HG02885 (cell line): ENCODE measurements at regions not wholly inside any gene's neighbourhood (a gene's known extent, or its start where the extent isn't known, plus 50 kb on each side); places are given as distances from the start of the nearest gene placed in this dataset.

Experiments used
- ATAC-seq: cut with Tn5 transposase; IDR thresholded peaks from one replicate; pipeline ENCODE4 v1.9.1; 2021; ENCODE audit warnings: mild to moderate bottlenecking; ENCODE audit not compliant: unreplicated experiment, poor library complexity

DNA sequence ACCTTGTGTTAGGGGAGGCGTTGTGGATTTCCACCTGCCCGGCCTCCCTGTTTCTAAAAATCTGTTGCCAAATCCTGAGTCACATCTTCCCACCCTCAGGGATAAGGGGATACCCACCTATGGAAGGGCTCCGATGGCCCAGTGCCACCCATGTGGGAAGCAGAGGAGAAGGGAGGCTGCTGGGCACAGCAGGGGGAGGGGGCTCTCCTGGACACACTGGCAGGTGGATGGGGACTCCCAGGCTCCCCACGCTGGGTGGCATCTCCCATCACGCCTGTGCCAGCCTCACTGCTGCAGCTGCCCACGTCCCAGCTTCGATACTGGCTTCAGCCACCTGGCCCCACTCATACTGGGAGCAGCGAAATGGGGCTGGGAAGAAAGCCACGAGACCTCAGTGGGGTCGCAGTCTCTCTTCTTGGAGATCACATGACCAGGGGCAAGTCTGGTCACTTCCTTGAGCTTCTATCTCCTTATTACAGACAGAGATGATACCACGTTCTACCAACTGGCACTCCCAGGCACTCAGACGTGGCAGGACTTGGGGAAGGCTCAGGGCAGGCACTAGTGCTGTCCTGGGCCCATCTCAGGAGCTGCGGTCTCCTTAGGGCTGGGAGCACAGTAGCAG, 72.2 kb downstream of the PITPNM2 start:
- ATAC-seq: no peak

DNA sequence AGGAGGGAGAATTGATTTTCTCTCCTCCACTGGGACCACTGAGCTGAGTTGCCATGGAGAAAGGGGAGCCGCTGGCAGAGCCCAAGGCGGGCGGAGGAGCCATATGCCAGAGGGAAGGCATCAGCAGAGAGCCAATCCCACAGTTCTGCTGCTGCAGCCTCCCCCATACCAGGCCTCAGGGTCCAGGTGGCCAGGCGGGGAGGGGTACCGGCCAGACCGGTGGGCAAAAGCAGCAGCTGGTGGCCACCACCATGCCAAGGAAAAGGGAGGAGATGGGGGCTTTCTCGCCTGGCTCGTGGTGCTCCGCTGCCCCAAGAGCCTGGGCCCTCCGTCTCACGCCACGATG, 72.8 kb downstream of the PITPNM2 start:
- no peak for ATAC-seq

DNA sequence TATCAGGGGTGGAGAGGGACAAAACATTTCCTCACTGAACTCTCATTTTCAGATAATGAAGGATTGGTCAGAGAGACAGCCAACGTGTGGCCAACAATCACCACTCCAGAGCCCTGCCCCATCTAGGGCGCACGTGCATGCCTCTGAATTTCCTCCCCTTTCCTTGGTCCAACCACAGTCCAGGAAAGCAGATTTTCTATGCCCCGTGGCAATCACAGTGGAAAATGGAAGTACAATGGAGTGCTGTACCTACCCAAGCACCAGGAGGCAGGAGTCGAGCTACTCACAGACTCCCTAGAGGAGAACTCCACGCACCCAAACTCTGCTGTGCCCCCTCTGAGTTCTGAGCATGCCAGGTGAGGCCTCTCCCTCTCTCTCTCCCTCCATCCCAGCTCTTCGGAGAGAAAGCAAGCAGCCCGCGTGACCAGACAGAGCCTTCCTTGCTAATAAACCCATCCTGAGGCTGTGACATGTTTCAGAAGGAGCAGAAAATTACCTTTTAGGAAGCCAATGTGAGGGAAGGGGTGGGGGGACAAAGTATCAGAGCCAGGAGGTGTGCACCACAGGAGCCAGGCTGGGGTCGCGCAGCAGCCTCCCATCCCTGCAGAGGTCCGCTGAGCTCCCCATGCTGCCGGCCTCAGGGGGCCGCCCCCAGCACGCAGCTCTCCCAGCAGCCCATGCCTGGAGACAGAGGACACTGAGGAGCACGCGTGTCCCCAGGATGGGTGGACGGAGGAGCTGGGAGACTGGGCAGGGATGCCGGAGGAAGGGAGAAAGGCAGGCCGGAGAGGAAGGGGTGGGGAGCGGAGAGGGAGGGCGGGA, 73.4 kb downstream of the PITPNM2 start:
- ATAC-seq: no peak

DNA sequence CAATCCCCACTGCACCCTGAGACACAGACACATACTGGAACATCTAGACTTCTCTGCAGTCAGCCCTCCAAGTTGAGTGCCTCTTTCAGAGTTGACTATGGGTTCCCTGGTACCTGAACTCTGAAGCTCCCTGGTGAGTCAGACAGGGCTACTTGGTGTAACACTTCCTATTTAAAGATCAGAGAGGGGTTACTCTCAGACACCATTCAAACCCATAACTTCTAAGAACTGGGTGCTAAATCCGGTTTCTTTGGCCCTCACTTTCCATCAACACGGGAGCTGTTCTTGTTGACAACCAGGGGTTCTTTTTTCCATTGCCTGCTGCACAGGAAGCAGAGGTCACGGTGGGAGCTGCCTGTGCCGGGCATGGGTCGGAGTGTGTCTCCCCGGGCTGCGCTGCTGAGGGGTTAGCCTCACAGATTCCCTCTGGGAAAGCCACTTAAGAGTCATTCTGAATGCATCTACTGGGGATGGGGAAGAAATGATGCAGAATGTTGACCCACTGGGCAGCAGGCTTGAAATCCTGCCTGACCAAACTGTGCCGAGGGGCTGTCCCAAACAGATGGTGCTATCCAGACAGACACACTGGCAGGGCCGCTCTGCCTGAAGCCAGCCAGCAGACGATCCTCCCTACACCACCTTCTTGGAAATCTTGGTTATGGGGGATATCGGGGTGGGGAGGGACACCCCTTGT, 74.1 kb downstream of the PITPNM2 start:
- no peak for ATAC-seq

DNA sequence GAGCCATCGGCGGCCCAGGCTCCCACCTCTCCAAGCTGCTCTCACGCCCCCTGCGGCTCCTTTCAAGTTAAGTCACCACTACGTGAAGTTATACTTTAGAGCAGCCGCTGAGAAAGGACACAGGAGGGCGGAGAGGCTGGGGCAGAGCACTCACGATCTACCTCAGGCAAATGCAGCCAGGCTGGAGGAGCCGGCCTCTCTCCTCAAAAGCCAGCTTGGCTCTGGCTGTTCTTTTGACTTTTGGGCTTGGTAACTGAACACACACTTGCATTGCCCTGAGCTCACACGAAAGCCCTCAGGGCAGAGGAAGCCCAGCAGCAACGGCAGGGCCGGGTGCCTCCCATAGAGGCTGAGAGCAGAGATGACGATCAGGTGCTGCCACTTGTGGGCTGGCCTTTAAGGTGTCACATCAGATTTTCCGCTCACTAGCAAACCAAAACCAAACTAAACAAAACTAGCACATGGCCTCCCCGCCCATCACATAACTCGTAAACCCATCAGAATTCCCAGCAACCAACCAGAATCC, 75.2 kb downstream of the PITPNM2 start:
- ATAC-seq: no peak

DNA sequence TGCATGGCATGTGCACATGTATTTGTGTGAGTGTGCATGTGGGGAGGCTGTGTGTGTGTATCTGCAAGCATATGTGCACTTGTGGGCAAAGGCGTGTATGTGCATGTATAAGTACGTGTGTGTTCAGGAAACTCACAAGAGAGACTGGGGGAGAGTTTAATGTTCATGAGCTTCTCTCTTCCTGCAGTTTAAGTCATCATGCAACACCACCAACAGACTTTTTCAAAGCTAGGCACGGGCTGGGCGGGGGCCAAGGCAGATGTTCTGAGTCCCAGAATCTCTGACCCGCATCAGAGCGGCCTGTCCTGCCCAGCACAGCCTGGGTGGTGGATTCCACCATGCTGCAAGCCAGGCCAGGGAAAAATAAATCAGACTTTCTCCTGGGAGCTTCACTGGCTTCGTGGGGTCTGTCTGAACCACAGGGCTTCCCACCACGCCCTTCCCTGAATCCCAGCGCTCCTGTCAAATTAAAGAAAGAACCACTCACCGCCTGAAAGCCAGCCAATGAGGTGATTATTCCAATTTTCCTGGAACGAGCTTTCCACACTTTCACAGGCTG, 75.7 kb downstream of the PITPNM2 start:
- ATAC-seq: no peak

DNA sequence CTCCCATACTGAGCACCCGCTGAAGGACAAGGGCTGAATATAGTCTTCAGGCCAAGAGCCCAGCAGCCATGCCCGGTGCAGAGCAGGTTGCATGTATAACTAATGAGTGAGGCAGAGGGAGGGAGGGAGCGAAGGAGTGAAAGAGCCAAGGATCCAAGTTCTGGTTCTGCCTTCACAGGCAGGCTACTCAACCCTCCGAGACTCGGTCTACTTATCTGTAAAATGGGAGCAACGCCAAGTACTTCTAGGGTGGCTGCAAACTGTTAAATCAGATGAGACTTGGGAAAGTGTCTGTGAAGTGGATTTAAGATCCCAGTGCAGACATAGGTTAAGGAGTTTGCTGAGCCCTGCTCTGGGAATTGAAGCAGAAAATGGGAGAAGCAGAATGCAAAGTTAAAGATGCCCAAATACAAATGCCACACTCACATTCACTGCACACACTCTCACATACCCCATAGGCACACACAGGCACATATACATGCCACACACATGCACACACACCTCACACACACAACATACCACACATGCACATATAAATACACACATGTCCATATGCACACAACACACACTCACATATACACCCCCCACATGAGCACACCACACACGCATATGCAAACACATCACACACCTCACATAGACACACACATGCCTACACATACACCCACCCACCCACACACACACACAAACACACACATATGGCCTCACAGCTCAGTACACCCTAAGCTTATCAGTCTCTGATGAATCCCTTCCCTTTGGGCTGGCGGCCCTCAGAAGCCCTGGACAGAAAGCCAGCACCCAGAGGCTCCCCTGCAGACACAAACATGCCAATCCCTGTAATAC, 76.7 kb downstream of the PITPNM2 start:
- no peak for ATAC-seq

DNA sequence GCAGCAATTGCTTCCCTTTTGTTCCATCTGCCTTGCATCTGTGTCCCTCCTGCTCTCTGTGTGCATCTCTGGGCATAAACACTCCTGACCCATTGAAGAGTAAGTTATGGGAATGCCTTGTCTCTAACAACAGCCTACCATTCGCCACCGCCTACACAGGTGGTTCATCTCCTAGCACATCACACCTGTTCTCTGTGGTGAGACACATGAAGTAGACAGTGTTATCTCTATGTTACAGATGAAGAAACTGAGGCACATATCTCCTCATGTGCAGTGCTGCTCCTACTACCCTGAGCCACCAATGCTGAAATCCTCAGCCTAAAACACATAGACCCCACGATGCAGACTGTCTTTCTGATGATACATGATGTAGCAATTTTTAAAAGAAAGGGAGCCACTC, 77.6 kb downstream of the PITPNM2 start:
- no peak for ATAC-seq

DNA sequence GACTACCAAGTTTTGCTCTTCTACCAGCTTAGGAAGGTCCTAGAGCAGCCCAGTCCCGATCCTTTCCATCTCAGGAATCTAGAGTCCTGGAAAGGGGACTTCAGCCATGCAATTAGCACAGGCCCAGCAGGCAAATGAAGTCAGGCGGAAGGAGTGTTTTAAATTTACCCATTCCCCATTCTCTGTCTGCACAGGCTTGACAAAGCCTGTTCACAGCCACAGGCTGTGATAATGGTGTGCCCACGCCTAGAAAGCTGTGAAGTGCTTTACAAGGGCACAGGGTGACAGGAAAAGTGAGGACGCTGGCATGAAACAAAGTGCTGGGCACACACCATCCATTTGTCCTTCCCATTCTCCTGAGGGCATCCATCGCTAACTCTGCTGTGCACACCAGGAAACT, 79.0 kb downstream of the PITPNM2 start:
- ATAC-seq: no peak

DNA sequence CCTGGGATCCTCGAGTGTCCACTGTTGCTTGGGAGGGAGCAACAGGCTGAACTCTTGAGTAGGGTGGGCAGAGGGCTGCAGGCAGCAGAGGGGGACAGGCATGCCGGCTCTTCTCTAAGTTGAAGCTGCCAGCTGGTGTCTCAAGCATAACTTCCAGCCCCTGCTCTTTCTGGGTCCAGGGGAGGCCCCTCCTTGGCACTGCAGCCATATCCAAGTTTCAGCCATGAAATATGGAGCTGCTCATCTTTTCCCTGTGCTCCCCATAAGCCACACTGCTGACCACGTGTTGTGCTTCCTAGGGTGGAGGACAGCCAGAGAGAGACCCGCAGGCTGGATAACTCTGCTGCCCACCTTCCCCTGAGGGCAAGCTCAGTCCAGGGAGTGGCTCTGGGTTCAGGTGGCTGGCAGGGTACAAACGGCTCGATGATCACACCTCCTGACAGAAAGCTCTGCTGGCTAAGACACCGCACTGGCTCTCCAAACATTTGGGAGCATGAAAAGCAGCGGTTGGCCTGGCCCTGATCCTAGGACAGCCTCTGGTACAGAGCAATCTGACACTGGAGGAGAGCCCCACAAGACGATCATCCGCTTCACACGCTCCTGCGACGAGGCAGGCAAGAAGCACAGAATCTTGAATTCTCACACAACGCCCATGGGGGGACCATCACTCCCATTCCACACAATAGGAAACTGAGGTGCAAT, 79.6 kb downstream of the PITPNM2 start:
- ATAC-seq: no peak

DNA sequence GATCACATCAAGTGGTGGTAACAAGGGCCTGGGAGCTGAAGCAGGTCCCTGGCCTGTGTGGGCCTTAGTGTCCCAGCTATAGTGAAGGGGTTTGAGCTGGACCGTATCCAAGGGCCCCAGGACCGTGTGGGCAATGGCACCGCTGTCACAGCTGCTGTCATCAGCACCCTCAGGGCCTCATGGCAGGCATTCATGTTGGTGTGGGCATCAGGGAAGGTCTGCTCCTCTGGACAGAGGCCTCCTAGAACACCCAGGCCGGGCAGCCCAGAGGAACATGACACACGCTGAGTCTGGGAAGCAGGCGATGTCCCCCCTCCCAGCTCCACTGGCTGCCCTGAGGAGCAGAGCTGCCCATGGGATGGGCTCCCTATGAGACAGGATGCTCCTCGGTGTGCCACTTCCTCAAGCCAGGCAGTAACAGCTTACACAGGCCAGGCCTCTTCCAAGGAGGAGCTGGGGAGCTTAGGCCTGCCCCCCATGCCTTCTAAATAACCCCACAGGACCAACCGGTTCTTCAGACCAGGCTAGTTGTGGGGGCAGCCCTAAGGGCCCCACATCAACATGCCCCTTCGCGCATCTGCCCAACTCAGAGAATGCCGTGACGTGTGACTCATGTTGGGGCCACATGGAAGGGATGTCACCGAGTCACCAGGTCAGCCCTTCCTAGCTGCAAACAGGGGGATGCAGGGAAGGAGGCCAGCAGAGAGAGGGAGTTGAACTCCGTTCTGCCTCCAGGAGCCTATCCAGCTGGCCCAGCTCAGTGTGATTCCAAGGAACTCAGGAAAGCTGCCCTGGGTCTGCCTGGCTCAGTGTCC, 80.4 kb downstream of the PITPNM2 start:
- no peak for ATAC-seq

DNA sequence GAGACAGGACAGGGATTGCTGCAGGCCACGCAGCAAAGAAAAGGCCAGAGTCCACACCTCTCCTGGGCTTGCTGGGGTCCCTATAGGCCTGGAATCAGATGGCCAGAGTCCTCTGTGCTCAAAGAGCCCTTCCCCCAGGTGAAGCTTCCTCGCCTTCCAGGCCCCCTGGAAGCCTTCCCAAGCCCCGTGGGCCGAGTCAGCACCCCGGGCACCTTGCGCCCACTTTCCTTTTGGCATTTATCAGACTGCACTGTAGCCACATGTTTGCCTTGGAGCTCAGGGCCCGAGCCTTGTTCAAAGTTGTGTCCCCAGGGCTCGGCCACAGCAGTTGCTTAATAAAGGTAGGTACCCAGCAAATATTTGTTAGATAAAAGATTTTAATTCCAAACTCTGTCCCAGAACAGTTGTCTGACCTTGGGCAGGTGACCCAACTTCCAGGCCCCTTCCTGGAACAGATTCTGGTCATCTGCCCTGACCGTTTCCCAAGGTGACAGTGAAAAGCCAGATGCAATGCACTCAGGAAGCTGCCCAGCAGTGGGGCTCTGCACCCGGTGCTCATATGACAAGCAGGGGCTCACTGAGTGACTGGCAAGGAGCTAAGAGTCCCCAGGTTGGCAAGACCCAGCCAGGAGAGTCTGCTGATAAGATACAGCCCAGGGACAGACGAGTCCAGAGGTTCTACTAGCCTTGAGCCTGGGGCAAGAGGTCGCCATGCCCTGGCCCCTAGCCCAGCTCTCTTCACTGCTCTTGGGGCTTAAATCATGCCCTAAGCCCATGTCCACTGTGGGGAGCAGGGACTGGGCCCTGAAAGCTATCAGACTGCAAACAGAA, 81.2 kb downstream of the PITPNM2 start:
- no peak for ATAC-seq

DNA sequence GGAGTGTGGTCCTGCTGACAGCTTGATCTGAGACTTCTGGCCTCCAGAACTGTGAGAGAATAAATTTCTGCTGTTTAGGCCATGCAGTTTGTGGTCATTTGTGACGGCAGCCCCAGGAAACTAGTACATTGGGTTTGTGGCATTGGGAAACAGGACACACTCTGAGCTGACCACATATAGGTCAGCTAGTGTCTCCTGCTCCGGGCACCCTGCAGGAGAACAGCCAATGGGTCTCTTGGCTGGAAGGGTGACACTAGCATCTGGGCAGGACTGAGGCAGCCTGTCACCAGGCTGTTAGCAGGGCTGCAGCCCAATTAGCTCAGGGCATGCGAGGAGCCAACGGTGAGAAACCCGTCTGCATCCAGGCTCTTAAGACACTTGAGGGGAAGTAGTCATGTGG, 83.2 kb downstream of the PITPNM2 start:
- no peak for ATAC-seq

DNA sequence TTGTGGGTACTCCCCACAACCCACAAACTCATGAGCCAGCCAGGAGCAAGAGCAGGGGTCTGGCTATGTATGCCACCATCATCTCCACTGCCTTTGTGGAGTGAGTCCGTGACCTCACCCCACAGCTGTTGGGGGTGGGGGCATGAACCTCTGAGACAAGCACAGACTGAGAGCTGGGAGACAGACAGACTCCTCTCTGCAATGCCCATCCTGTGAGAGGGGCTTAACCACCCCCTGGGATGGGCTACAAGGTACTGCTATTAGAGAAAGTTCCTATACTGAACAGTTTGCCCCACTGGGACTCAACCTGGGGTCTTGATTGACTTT, 84.5 kb downstream of the PITPNM2 start:
- ATAC-seq: no peak

DNA sequence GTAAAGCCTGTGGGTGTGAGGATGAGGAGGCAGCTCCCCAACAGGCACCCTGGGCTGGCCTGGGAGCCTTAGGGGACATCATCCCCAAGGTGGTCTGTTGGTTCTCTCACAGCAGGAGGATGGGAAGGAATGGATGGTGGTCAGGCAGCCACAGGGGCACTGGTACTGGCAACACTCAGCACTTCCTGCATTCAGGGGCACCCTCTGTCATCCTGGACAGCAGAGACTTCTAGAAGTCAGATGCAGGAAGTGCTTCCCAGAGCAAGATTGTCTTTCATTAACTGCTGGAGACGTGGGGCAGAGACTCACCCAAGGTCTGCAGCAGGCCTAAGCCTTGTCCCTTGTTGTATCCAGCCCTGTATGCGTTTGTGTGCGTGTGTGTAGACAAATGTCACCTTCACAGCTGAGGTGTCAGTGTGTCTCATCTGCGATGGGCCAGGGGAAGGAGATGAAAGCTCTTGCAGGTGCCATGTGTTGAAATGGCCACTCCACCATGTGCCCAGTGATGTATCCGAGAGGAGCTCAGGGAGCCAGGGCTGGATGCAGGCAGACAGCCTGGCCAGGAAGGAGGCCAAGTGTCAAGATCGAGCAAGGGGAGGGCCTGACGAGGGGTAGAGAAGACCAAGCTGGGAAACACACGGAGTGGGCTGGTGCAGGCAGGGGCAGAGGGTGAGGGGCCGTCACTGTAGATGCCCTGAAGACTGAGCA, 85.1 kb downstream of the PITPNM2 start:
- ATAC-seq: no peak

DNA sequence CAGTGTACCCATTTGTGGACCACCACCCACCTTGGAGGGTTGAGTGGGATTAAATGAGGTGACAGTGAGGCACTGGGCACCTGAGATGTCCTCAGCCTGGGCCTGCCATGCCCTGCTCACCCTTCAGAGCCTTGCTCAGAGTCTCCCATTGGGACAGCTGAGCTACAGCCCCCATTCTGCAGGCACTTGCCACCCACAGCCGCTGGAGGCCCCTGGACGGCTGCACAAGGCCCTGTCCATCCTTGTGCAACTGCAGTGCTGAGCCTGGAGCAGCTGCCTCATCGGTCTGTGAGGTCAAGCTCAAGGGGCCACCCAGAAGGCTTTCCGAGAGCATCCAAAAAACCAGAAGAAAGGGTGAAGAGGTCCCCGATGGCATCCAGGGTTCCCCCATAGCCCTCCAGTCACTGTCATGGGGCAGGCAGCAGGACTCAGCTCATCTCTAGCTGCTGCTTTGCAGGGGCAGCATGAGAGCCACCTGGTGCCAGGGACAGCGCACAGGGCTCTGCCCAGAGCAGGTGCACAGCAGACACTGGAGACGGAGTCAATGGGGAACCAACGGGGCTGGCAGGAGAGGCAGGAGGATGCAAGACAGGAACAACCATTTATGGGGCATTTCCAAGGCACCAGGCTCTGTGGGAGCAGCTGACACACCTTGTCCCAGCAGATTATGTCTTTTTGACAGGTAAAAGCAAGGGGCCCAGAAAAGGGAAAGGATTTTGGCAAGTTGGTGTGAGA, 84.6 kb downstream of the ARL6IP4 start:
- ATAC-seq: no peak

DNA sequence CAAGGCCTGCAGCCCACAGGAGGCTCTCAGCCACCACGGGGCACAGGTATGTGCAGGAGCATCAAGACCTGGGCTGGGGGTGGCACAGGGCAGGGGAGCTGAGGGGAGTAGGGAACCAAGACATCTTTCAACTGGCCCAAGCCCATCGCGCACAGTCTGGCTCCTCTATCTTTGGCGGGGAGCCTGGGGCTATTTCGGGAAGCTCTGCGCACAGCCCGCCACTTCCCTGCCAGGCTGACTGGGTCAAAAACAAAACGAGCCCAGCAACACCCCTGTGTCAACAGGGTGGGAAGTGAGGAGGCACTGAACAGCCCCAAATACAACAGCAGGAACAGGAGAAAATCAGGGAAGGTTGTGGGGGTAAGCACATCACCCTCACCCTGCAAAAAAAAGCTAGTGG, 83.9 kb downstream of the ARL6IP4 start:
- no peak for ATAC-seq
